ENCODE measurements at regions not wholly inside any gene's neighbourhood (a gene's known extent, or its start where the extent isn't known, plus 50 kb on each side); places are given as distances from the start of the nearest gene placed in this dataset.

DNA sequence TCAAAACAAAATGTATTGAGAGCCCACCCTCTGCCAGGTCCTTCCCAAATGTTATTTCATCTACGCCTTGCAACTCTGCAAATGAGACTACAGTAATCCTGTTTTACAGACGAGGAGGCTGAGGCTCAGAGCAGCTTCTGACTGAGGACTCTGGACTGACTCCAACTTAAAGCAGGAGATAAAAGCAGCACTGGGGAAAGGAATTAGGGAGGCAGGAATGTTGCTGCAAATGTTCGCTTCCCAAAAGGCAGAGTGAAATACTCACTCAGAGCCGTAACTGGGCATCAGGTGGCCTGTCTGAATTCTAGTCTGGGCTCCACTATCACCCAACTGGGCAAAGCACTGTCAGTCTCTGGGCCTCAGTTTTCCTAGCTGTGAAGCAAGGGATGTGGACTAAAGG lies 94.7 kb upstream of the SRD5A3 start:
- TF ChIP-seq, protein P1, sequence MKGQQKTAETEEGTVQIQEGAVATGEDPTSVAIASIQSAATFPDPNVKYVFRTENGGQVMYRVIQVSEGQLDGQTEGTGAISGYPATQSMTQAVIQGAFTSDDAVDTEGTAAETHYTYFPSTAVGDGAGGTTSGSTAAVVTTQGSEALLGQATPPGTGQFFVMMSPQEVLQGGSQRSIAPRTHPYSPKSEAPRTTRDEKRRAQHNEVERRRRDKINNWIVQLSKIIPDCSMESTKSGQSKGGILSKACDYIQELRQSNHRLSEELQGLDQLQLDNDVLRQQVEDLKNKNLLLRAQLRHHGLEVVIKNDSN (IDR thresholded peaks at IDR 0.05) = no peak
- TF ChIP-seq TEAD4 (IDR thresholded peaks at IDR 0.05) (no peak), EGR1 (IDR thresholded peaks at IDR 0.05) (no peak), YY1 (IDR thresholded peaks at IDR 0.05; ENCODE audit: low read depth) (no peak), TAF1 (IDR thresholded peaks at IDR 0.05; ENCODE audit: low read depth) (no peak), CREB1 (IDR thresholded peaks at IDR 0.05; ENCODE audit: low read depth) (no peak), EP300 (IDR thresholded peaks at IDR 0.05; ENCODE audit: borderline replicate concordance) (no peak), CEBPB (IDR thresholded peaks at IDR 0.05) (no peak), RAD21 (IDR thresholded peaks at IDR 0.05; ENCODE audit: low read depth) (no peak), NFIC (IDR thresholded peaks at IDR 0.05) (no peak), TCF12 (IDR thresholded peaks at IDR 0.05; ENCODE audit: low read depth) (no peak)
- TF ChIP-seq, protein P2, sequence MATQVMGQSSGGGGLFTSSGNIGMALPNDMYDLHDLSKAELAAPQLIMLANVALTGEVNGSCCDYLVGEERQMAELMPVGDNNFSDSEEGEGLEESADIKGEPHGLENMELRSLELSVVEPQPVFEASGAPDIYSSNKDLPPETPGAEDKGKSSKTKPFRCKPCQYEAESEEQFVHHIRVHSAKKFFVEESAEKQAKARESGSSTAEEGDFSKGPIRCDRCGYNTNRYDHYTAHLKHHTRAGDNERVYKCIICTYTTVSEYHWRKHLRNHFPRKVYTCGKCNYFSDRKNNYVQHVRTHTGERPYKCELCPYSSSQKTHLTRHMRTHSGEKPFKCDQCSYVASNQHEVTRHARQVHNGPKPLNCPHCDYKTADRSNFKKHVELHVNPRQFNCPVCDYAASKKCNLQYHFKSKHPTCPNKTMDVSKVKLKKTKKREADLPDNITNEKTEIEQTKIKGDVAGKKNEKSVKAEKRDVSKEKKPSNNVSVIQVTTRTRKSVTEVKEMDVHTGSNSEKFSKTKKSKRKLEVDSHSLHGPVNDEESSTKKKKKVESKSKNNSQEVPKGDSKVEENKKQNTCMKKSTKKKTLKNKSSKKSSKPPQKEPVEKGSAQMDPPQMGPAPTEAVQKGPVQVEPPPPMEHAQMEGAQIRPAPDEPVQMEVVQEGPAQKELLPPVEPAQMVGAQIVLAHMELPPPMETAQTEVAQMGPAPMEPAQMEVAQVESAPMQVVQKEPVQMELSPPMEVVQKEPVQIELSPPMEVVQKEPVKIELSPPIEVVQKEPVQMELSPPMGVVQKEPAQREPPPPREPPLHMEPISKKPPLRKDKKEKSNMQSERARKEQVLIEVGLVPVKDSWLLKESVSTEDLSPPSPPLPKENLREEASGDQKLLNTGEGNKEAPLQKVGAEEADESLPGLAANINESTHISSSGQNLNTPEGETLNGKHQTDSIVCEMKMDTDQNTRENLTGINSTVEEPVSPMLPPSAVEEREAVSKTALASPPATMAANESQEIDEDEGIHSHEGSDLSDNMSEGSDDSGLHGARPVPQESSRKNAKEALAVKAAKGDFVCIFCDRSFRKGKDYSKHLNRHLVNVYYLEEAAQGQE (IDR thresholded peaks at IDR 0.05; ENCODE audit: low read depth) = no peak
- TF ChIP-seq, protein P3, sequence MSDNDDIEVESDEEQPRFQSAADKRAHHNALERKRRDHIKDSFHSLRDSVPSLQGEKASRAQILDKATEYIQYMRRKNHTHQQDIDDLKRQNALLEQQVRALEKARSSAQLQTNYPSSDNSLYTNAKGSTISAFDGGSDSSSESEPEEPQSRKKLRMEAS (IDR thresholded peaks at IDR 0.05) = no peak

Measured in Ishikawa (cell line).